T-helper 2 cell treated with Interferon-gamma antibody and Interleukin-4, amounts not matched to agents 5 μg/mL and 100 μg/mL, for 36 hours (primary cell): ENCODE measurements at regions not wholly inside any gene's neighbourhood (a gene's known extent, or its start where the extent isn't known, plus 50 kb on each side); places are given as distances from the start of the nearest gene placed in this dataset.

Experiments
- DNase-seq: peaks from one replicate; pipeline ENCODE4 v3.0.0; 2021; ENCODE audit warnings: low spot score
- H3K27ac Mint-ChIP-seq: one replicate; pipeline ENCODE4 v1.8.0; 2021; ENCODE audit warnings: mild to moderate bottlenecking, mixed read lengths
- H3K27me3 Mint-ChIP-seq: one replicate; pipeline ENCODE4 v1.8.0; 2021; ENCODE audit warnings: low read depth, mixed read lengths
- H3K36me3 Mint-ChIP-seq: one replicate; pipeline ENCODE4 v1.8.0; 2021; ENCODE audit warnings: low read depth, mixed read lengths
- H3K4me1 Mint-ChIP-seq: one replicate; pipeline ENCODE4 v1.8.0; 2021; ENCODE audit warnings: low read depth, mixed read lengths
- H3K4me3 Mint-ChIP-seq: one replicate; pipeline ENCODE4 v1.8.0; 2022; ENCODE audit warnings: mild to moderate bottlenecking, moderate library complexity, mixed read lengths
- H3K9me3 Mint-ChIP-seq: one replicate; pipeline ENCODE4 v1.8.0; 2021; ENCODE audit warnings: mixed read lengths

DNA sequence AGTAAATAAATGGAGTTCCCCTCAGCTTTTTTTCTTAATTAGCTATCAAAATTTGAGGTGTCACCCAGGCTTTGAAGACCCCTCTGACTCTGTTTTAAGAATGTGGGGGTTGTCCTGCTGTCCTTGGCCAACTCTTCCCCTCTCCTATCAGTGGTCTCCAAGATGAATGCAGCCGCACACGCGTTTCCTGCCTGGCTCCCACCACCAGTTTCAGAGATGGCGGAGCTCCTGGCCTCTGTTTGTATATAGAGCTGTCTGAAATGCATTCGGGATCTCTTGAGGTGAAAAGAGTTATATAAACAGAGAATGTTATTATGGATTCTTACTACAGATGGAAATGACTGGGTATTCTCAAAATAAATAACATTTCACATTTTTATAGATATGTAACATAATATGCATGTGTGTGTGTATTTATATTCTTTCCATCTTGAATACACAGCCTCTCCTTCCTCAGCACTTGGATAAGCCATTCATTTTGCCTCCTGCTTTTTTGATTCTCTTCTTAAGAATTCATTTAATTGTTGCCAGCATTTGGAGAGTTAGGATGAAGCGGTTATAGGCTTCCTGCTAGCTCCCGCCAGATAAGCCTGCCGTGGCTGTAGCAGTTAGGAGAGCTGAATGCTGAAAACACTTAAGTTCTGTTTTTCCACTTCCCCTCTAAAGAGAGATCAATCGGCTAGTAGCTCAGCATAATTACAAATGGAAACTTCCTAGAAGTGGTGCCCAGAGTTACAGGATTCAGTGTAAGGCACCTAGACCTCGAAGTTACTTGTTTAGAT is 659.3 kb upstream of the FANCL start:
- DNase-seq, result no peak
- Mint-ChIP-seq H3K27me3 (no peaks in the 10 kb centered on the region), H3K36me3 (no peaks in the 10 kb centered on the region), H3K4me3 (no peak overlapping the region), H3K4me1 (no peaks in the 10 kb centered on the region), H3K9me3 (no peaks in the 10 kb centered on the region), H3K27ac (no peak overlapping the region)

DNA sequence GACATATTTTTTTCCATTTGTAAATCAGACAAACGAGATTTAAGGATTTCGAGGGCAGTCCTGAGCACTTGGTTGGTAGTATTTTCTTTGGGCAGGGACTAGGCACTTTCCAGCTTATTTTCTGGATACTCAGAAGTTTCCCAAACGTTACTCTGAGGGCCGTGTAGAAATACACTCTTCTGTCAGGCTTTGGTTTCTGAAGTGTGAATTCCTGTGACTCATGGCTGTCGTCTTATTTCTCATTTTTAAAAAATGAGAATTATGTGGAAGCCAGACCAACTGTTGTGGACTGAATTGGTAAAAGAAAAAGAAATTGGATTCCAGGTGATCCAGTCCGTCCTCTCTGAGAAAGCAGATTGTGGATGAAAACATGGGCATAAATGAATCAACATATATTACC is 658.6 kb upstream of the FANCL start:
- no peaks in the 10 kb centered on the region for H3K9me3 Mint-ChIP-seq
- DNase-seq, result no peak
- no peak overlapping the region for H3K27ac Mint-ChIP-seq
- no peaks in the 10 kb centered on the region for H3K4me1 Mint-ChIP-seq
- no peaks in the 10 kb centered on the region for H3K36me3 Mint-ChIP-seq
- no peak overlapping the region for H3K4me3 Mint-ChIP-seq
- no peaks in the 10 kb centered on the region for H3K27me3 Mint-ChIP-seq

DNA sequence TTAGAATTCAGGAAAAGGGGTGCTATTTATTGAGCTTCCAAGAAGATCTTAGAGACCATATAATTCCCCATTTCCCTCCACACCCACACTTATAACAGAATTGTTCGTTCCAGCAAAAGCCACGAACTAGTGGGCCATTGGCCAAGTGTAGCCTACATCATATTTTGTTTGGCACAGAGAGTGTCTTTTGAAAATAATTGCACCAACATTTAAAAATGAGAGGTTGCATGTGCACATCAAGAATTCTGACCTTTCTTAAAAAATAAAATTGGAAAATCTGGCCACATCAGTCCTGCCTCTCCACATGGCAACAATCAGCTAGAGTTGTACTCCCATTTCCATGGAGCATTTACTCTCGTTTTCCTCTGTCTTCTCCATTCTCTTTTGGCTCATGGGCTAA is 655.5 kb upstream of the FANCL start:
- H3K27ac Mint-ChIP-seq, result no peak overlapping the region
- H3K27me3 Mint-ChIP-seq, result no peaks in the 10 kb centered on the region
- no peaks in the 10 kb centered on the region for H3K36me3 Mint-ChIP-seq
- no peak overlapping the region for H3K4me3 Mint-ChIP-seq
- H3K4me1 Mint-ChIP-seq, result no peaks in the 10 kb centered on the region
- no peaks in the 10 kb centered on the region for H3K9me3 Mint-ChIP-seq
- no peak for DNase-seq

DNA sequence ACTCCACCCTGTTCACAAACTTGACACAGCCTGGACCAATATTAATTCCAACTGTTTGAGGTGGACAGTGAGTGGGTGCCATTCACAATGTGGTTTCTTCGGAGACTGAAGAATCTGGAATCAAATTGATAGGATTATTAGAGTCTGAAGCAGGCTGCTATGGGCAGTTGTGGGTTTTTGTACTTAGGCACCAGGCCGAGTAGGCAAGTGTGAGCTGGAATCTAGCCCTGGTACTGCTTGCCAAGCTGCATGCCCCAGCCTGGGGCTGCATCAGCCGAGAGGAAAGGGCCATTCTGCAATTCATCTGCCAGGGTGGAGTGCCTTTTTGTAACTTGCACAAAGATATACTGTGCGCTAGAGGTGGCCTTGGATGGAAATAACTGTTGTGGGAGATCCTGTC is 654.7 kb upstream of the FANCL start:
- no peak overlapping the region for H3K4me3 Mint-ChIP-seq
- no peaks in the 10 kb centered on the region for H3K27me3 Mint-ChIP-seq
- no peaks in the 10 kb centered on the region for H3K36me3 Mint-ChIP-seq
- no peak for DNase-seq
- H3K27ac Mint-ChIP-seq, result no peak overlapping the region
- no peaks in the 10 kb centered on the region for H3K4me1 Mint-ChIP-seq
- H3K9me3 Mint-ChIP-seq, result no peaks in the 10 kb centered on the region

DNA sequence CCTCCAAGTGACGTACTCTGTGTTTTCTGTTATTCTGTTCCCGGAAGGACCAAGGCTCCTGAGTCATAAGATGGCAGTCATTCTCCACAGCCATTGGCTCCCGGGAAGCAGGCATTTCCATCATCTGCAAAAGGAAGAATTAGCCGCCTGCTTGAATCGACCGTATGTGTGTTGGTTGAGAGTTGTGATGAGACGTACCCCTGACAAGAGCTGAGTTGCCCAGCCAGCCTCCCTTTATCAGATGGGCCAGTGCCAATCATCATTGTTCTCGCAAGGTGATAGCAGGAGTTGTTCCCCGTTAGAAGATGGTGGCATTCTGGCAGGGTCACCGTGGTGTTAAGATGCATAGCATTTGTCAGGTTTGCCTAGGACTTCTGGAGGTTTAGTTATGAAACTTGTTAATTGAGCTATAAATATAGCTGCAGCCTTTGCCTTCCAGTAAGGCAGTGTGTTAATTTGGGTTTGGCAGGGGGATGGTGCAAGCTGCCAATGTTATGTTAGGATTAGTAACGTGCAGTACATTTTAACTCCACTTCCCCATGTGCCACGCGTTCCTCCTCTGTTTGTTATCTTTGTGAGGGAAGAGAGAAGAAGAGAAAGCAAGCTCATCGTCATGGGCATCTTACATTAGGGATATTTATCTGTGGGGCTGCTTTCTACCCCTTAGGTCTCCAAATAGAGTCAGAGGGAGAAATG is 652.7 kb upstream of the FANCL start:
- no peak for DNase-seq
- Mint-ChIP-seq H3K4me1 (no peaks in the 10 kb centered on the region), H3K9me3 (no peaks in the 10 kb centered on the region), H3K27me3 (no peaks in the 10 kb centered on the region), H3K27ac (no peak overlapping the region), H3K36me3 (no peaks in the 10 kb centered on the region), H3K4me3 (no peak overlapping the region)

DNA sequence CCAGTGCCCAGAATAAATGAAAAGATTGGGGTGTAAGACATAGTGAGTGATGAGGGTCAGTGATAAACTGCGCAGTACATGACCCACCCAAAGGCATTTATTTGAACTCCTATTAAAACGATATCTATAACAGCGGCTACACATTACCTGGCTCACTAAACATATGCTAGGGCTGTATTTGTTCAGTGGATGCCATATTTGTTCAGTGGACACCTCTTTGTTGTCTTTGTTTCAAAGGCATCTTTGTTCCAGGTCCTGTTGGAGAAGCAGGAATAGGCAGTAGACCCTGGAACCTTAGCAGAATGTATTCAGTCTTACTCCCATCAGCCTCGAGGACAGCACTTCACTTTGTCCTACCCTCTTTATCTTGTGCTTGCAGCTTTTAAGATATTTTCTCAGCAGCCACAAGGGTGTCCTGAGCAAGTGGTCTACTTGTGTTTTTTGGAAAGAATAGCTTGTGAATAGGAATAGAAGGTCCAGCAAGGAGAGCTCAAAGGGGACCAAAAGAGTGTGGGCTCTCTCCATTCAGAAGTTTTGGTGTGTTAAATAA is 650.8 kb upstream of the FANCL start:
- no peak overlapping the region for H3K4me3 Mint-ChIP-seq
- H3K9me3 Mint-ChIP-seq, result no peaks in the 10 kb centered on the region
- H3K27ac Mint-ChIP-seq, result no peak overlapping the region
- H3K36me3 Mint-ChIP-seq, result no peaks in the 10 kb centered on the region
- H3K27me3 Mint-ChIP-seq, result no peaks in the 10 kb centered on the region
- H3K4me1 Mint-ChIP-seq, result no peaks in the 10 kb centered on the region
- DNase-seq, result no peak

DNA sequence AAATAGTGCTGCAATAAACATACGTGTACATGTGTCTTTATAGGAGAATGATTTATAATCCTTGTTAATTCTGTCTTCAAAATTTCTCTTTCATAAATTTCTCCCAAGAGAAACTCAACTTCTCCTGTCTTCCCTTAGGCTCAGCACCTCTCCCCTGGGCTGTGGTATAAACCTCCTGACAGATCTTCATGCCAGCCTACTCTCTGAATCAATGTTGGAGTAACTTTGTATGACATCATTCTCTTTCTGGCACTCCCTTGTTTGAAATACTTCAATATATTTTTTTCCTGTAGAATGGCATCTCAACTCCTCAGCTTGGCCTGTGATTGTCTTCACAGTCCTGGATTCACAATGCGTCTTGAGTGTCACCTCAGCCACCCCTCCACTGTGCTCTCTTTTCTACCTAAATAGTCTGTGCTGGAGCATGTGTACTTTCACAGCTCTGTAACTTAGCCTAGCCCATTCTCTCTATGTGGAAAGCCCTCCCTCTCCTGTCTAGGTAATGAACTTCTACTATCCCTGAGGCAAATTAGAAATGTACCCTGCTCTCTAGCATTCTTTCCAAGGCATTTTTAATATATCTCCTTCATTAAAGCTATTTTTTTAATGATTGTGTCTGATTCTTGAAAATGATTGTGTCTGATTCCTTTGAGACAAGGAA is 649.9 kb upstream of the FANCL start:
- H3K36me3 Mint-ChIP-seq, result no peaks in the 10 kb centered on the region
- H3K27me3 Mint-ChIP-seq, result no peaks in the 10 kb centered on the region
- no peak overlapping the region for H3K27ac Mint-ChIP-seq
- DNase-seq, result no peak
- no peak overlapping the region for H3K4me3 Mint-ChIP-seq
- no peaks in the 10 kb centered on the region for H3K4me1 Mint-ChIP-seq
- no peaks in the 10 kb centered on the region for H3K9me3 Mint-ChIP-seq

DNA sequence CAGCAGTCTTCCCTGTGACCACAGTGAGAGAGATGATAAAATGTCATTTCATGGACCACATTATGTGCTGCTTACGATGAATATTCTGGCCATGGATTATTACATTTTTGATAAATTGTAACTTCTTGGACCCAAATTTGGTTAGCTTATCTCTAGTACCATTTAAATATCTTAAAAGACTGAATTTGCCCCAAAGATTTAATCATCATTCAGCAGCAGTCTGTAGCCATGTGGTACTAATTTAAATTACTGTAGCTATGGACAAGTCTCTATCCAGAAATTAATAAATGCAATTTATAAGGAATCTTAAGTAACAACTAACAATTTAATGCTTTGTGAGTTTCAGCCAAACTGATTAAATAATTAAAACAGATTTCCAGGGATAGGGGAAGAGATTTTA is 644.9 kb upstream of the FANCL start:
- no peak overlapping the region for H3K27ac Mint-ChIP-seq
- H3K36me3 Mint-ChIP-seq, result no peaks in the 10 kb centered on the region
- no peaks in the 10 kb centered on the region for H3K4me1 Mint-ChIP-seq
- no peaks in the 10 kb centered on the region for H3K9me3 Mint-ChIP-seq
- no peaks in the 10 kb centered on the region for H3K27me3 Mint-ChIP-seq
- no peak overlapping the region for H3K4me3 Mint-ChIP-seq
- DNase-seq, result no peak

DNA sequence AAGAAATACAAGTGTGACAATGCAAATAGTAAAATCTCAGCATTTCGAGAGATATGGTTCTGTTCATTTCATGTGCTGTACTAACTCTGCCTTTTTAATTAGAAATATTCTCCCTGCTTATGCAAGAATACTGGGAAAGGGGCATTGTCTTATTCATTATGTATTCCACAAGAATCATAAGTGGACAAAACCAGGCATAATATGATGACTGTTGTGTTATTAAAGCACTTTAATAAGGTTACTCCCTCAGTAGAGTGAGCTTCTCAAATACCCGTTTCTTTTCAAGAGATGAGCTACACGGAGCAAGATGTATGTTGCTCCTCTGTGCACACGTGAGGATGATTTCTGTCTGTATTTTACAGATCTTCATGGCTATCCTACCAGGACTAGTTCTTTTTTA is 638.7 kb upstream of the FANCL start:
- Mint-ChIP-seq H3K27ac (no peak overlapping the region), H3K4me3 (no peak overlapping the region), H3K9me3 (no peaks in the 10 kb centered on the region), H3K4me1 (no peaks in the 10 kb centered on the region), H3K36me3 (no peaks in the 10 kb centered on the region), H3K27me3 (no peaks in the 10 kb centered on the region)
- DNase-seq, result no peak

DNA sequence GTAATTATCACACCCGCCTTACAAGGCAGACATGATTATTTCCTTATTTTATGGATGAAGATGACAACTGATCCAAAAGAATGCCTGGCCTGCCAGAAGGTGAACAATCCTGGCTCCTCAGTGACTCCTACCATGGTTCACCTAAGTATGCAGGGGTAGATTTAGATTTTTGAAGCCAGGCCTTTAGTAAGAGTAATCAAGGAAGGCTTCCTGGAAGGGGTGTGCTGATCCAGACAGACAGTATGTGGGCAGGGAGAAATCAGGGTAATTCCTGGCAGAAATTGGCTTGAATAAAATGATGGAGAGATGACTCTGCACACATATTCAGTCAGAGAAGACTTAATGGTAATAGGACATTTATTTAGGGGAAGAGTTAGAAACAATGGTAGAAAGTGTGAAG is 637.7 kb upstream of the FANCL start:
- Mint-ChIP-seq H3K27ac (no peak overlapping the region), H3K36me3 (no peaks in the 10 kb centered on the region), H3K27me3 (no peaks in the 10 kb centered on the region), H3K9me3 (no peaks in the 10 kb centered on the region), H3K4me3 (no peak overlapping the region), H3K4me1 (no peaks in the 10 kb centered on the region)
- no peak for DNase-seq

DNA sequence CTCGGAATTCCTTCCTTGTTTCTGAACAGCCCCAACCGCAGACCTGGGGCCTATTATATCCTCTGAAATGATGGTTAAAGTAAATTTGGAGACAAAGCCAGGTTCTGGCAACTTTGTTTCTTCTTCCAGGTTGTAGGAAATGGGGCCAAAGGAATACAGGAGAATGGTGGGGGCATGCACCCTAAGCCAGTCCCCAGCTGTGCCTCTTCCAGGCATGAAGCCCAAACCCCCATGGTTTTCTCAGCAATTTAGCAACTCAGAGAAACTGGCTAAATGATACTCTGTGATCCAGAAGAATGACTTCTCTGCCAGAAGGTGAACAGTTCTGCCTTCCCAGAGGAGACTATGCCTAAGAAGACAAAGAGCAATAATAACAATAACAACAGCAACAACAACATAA is 635.0 kb upstream of the FANCL start:
- no peak for DNase-seq
- H3K36me3 Mint-ChIP-seq, result no peaks in the 10 kb centered on the region
- no peaks in the 10 kb centered on the region for H3K4me1 Mint-ChIP-seq
- no peaks in the 10 kb centered on the region for H3K27me3 Mint-ChIP-seq
- H3K27ac Mint-ChIP-seq, result no peak overlapping the region
- H3K4me3 Mint-ChIP-seq, result no peak overlapping the region
- no peaks in the 10 kb centered on the region for H3K9me3 Mint-ChIP-seq

DNA sequence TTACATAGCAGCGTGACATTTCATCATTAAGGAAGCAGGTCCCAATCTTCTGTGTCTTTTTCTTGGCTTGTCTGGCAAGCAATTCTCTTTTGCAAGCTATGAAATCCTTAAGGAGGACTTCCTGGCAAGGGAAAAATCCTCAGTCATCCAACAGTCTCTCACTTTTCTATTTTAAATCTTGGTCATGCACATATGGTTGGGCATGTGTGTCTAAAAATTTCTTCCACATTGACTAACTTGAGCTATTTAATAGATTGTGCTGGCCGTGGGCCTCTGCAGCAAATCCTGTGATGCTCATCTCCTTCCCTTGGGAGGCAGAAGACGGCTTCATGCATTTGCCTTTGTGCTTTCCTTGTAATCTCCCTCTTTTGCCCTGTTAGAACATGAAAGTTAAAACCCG is 634.3 kb upstream of the FANCL start:
- no peak for DNase-seq
- H3K4me3 Mint-ChIP-seq, result no peak overlapping the region
- H3K9me3 Mint-ChIP-seq, result no peaks in the 10 kb centered on the region
- no peaks in the 10 kb centered on the region for H3K27me3 Mint-ChIP-seq
- H3K4me1 Mint-ChIP-seq, result no peaks in the 10 kb centered on the region
- H3K27ac Mint-ChIP-seq, result no peak overlapping the region
- H3K36me3 Mint-ChIP-seq, result no peaks in the 10 kb centered on the region

DNA sequence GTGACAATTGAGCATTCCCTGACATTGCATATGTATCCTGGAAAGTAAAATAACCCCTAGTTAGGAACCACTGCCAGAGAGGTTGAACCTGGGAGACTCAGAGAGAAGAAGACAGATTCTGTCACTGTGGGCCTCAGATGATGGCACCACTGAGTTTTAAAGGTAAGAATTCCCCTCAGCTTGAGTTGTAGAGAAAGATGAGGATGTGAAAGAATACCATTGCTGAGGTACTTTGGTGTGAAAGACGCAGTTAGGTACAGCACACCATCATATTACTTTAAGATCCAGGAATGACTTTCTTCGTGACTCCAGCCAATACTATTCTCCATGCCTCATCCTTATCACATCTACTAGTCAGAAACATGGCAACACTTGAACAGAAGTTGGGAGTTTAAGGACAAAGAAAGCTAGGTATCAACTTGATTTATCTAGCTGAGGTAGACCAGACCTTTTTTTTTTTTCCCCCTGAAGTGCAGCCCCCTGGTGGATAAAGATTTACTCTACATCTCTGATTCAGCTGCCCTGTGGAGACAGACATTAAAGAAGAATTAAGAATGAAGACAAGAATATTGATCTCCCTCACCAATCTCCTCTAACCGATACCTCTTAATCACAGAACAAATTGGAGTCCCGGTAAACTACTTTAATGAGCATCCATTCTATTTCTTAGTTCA is 630.5 kb upstream of the FANCL start:
- H3K27ac Mint-ChIP-seq, result no peak overlapping the region
- no peaks in the 10 kb centered on the region for H3K4me1 Mint-ChIP-seq
- H3K27me3 Mint-ChIP-seq, result no peaks in the 10 kb centered on the region
- H3K9me3 Mint-ChIP-seq, result no peaks in the 10 kb centered on the region
- H3K36me3 Mint-ChIP-seq, result no peaks in the 10 kb centered on the region
- DNase-seq, result no peak
- no peak overlapping the region for H3K4me3 Mint-ChIP-seq

DNA sequence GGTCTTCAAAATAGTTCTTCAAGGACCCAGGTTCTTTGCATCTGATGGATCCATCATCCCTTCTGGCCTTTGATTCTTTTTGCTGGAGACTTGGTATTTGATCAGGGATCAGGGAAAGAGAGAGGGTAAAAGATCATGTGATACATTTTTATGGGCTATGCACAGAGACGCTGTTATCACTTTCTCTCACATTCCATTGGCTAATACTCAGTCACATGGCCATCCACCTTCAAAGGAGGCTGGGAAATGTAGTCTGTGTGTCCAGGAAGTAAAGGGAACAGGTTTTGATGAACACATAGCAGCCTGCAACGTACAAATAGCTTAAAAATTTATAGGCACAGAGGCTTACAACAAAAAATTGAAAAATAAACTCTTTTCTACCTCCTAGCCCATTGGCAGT is 629.6 kb upstream of the FANCL start:
- Mint-ChIP-seq H3K27me3 (no peaks in the 10 kb centered on the region), H3K9me3 (no peaks in the 10 kb centered on the region), H3K4me3 (no peak overlapping the region), H3K4me1 (no peaks in the 10 kb centered on the region), H3K36me3 (no peaks in the 10 kb centered on the region), H3K27ac (no peak overlapping the region)
- no peak for DNase-seq
